Muscle of leg (tissue), 3 donors: ENCODE measurements at regions not wholly inside any gene's neighbourhood (a gene's known extent, or its start where the extent isn't known, plus 50 kb on each side); places are given as distances from the start of the nearest gene placed in this dataset.
A peak's percentile ranks its signal among the peaks of the same experiment; 100 is the strongest.

Experiments used
- DNase-seq: peaks from one replicate; pipeline ENCODE4 v3.0.0; 2013
- H3K27ac ChIP-seq: one replicate; pipeline ENCODE4 v1.5.1; 2013; ENCODE audit warnings: mild to moderate bottlenecking, low read length, control low read depth
- H3K27me3 ChIP-seq: one replicate; pipeline ENCODE4 v1.6.1; 2013; ENCODE audit warnings: low read length; ENCODE audit not compliant: control insufficient read depth, insufficient read depth
- H3K36me3 ChIP-seq: one replicate; pipeline ENCODE4 v1.6.1; 2013; ENCODE audit warnings: low read length; ENCODE audit not compliant: control insufficient read depth, insufficient read depth
- H3K4me1 ChIP-seq: one replicate; pipeline ENCODE4 v1.6.1; 2013; ENCODE audit warnings: low read length; ENCODE audit not compliant: control insufficient read depth, insufficient read depth
- H3K4me3 ChIP-seq: one replicate; pipeline ENCODE4 v1.5.1; 2013; ENCODE audit warnings: low read length, control low read depth
- H3K9me3 ChIP-seq: replicated peaks from 2 replicates; pipeline ENCODE4 v1.6.1; 2013; ENCODE audit warnings: low read depth, low read length; ENCODE audit not compliant: control insufficient read depth
- WGBS: methylation state at CpG from one replicate; pipeline ENCODE4 v1.1.5; 2013; ENCODE audit warnings: missing lambda C conversion rate; ENCODE audit not compliant: insufficient coverage; 5-methylcytosine and 5-hydroxymethylcytosine counted together

DNA sequence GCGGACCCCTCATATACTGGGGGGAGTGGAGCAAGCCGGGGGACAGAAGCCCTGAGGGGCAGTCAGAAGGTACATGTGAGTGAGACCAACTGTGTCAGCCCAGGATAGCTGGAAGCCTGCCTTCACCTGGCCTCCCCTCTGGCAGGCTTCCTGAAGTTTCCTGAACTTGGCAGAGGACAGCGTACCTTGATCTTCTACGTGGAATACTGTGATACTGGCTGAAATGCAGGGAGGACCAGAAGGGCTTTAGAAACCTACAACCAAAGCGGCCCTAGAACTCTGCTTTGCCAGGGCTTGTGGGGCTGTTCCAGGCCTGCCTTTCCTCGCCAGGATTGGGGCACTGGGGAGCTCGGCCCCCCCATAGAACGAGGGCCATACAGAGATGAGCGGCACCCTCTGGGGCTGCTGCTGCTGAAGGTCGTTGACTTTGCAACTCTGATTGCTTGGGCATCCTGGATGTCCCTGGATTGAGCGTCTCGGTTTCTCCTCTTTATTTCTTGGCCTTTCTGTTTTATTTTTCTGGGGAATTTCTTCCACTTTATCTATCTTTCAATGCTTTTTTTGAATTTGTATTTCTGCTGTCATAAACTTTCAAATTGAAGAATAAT is 66.5 kb downstream of the SLC25A47 start:
- H3K36me3 ChIP-seq: no peaks in the 10 kb centered on the region
- 60% methylated on average over 8 of the region's 12 CpGs for WGBS
- peaks cover 29% of the 10 kb centered on the region for H3K4me1 ChIP-seq
- no peak for DNase-seq
- H3K9me3 ChIP-seq: no peaks in the 10 kb centered on the region
- H3K27ac ChIP-seq: no peak overlapping the region
- H3K4me3 ChIP-seq: no peak overlapping the region
- H3K27me3 ChIP-seq: no peaks in the 10 kb centered on the region

DNA sequence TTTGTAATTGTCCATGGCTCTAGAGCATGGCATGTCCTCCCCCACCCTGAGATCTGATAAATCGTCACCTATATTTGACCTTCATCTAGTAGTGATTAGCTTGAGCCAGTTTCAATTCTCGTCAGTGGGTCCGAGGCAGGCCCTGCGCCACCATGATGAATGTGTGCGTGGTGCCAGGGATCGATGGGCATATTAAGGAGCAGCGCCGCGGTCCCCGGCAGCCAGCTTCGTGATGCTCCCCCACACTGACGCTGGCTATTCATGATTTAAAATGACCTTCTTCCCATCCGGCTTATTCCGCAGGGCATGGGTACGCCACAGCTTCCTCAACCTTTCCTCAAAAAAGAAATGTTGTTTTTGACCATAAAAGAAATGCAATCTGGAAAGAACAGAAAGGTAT is 68.0 kb downstream of the SLC25A47 start:
- 93% methylated on average over 10 of the region's 15 CpGs for WGBS
- Histone ChIP-seq H3K9me3 (no peaks in the 10 kb centered on the region), H3K36me3 (no peaks in the 10 kb centered on the region), H3K4me1 (peaks cover 24% of the 10 kb centered on the region), H3K4me3 (no peak overlapping the region), H3K27ac (no peak overlapping the region), H3K27me3 (no peaks in the 10 kb centered on the region)
- no peak for DNase-seq

DNA sequence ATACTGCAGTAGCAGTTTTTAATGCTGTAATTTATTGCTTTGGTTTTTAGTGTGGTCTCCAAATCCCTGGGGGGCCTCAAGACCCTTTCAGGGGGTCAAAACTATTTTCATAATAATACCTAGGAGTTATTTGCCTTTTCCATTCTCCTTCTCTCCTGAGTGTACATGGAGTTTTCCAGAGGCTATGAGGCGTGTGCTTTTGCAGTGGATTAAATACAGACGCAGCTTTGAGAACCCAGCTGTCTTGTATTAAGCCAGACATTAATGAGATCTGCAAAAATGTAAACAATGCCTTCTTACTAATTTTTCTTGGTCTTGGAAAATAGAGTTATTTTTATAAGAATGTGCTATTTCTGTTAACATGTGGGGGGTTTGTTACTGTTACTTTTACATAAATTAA is 68.6 kb downstream of the SLC25A47 start:
- Histone ChIP-seq H3K27me3 (no peaks in the 10 kb centered on the region), H3K9me3 (no peaks in the 10 kb centered on the region), H3K36me3 (no peaks in the 10 kb centered on the region), H3K27ac (no peak overlapping the region), H3K4me1 (peaks cover 29% of the 10 kb centered on the region), H3K4me3 (no peak overlapping the region)
- no CpG with 5 or more reads among the region's 2 CpGs for WGBS
- peak; percentile 63 for DNase-seq

DNA sequence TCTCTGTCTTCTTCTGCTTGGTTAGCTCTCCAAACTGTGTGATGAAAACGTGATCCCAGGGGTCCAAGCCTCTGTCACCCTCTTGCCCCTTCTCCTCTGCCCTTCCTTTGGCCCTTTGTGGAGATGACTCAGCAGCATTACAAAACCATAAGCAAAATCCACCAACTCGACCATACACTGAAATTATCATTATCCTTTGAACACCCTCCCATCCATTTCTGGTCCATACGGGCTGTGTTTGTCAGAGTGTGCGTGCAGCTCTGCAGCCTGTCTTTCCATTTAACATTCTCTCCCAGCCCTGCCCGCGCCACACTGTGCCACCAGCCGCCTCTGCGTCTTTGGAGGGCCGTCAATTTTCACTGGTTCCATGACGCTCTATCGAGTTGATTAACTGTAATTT is 69.2 kb downstream of the SLC25A47 start:
- H3K27ac ChIP-seq: no peak overlapping the region
- no peak overlapping the region for H3K4me3 ChIP-seq
- H3K36me3 ChIP-seq: no peaks in the 10 kb centered on the region
- 63% methylated on average over 4 of the region's 11 CpGs for WGBS
- no peak for DNase-seq
- no peaks in the 10 kb centered on the region for H3K27me3 ChIP-seq
- peaks cover 30% of the 10 kb centered on the region for H3K4me1 ChIP-seq
- no peaks in the 10 kb centered on the region for H3K9me3 ChIP-seq

DNA sequence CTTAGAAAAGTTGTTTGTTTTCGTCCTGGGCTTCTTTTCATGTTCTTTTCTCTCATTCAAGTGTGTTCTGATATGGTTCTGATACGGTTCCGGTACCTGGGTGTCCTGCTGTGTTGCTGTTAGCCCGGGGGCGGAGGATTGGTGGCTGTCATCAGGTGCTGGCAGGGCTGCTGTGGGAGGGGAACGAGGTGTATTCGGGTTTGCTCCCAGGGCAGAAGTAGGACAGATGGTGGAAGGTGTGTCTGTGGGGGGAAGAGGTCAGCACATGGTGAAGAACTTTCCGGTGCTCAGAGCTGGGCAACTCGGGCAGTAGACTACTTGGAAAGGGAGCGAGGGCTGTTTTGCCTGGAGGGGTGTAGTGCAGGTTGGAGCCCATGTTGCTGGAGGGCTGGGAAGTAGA is 70.2 kb downstream of the SLC25A47 start:
- no peak for DNase-seq
- H3K27ac ChIP-seq: no peak overlapping the region
- no peaks in the 10 kb centered on the region for H3K9me3 ChIP-seq
- H3K4me3 ChIP-seq: no peak overlapping the region
- no peaks in the 10 kb centered on the region for H3K36me3 ChIP-seq
- no peaks in the 10 kb centered on the region for H3K27me3 ChIP-seq
- 91% methylated on average over 9 of the region's 10 CpGs for WGBS
- H3K4me1 ChIP-seq: peaks cover 29% of the 10 kb centered on the region

DNA sequence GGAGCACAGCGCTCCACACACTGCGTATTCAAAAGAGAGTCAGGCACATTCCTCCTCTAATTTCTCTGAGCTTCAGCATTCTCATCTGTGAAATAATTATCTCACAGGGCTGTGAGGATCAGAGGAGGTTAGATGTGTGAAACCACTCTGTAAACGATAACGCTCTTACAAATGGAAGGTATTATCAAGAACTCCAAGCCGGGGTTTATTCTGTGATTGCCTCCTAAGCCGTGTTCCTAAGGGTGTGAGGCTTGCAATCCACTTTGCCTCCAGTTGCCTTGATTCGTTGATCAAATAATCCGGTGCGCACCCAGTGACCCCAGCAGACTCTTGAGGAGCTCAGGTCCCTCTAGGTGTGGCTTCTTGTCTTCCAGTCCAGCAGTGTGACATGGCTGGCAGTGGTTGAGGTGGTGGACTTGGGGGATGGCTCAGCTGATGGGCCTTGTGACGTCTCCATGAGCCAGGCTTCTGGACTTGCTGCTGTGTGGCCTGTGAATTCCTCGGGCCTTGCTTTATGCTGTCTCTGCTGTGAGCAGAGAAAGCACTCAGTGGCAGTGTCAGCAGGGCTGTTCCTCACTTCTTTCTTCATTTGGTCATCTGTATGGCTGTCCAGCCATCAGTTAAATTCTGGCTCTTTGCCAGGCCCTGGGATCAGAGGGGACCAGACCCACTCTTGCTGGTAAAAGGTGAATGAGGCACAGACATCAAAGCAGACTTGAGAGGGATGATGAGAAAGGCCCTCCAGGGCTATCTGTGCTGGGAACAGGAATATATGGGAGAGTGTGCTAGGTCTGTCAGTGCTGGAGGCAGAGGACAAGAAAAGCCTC is 71.0 kb downstream of the SLC25A47 start:
- Histone ChIP-seq H3K27me3 (no peaks in the 10 kb centered on the region), H3K27ac (no peak overlapping the region), H3K4me3 (no peak overlapping the region), H3K36me3 (no peaks in the 10 kb centered on the region), H3K4me1 (peaks cover 25% of the 10 kb centered on the region), H3K9me3 (no peaks in the 10 kb centered on the region)
- DNase-seq: no peak
- 92% methylated on average over 9 of the region's 11 CpGs for WGBS

DNA sequence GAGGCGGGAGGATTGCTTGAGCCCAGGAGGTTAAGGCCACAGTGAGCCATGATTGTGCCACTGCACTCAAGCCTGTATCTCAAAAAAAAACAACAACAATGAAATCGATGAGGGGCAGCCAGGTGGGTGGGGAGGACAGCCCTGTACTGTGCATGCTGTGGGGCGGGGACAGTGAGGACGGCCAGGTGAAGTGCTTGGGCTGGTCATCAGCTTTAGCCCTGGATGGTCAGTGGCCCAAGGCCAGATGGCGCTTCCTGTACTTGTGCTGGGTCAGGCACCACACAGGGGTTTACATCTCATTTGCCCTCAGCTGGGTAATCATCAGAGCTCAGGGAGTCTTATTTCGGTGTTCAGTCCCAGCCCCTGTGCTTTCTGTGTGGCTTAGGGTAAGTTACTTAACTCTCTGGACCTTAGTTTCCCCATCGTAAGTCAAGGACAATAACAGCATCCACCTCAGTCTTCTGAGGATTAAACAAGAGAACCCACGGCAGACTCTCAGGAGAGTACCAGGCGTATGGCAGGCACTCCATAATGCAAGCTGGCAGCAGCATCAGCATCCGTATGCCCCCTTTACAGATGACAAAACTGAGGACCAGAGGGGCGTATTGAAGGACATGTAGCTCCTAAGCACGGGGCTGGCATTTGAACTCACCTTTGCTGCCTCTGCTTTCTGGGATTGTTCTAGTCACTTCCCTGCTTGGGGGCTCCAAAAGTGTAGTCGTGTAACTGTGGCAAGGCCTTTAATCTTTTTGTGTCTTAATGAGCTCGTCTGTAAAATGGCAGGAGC is 71.9 kb downstream of the SLC25A47 start:
- Histone ChIP-seq H3K27me3 (no peaks in the 10 kb centered on the region), H3K4me1 (peaks cover 28% of the 10 kb centered on the region), H3K9me3 (no peaks in the 10 kb centered on the region), H3K36me3 (no peaks in the 10 kb centered on the region), H3K4me3 (no peak overlapping the region), H3K27ac (no peak overlapping the region)
- no peak for DNase-seq
- WGBS: 97% methylated on average over 9 of the region's 14 CpGs

DNA sequence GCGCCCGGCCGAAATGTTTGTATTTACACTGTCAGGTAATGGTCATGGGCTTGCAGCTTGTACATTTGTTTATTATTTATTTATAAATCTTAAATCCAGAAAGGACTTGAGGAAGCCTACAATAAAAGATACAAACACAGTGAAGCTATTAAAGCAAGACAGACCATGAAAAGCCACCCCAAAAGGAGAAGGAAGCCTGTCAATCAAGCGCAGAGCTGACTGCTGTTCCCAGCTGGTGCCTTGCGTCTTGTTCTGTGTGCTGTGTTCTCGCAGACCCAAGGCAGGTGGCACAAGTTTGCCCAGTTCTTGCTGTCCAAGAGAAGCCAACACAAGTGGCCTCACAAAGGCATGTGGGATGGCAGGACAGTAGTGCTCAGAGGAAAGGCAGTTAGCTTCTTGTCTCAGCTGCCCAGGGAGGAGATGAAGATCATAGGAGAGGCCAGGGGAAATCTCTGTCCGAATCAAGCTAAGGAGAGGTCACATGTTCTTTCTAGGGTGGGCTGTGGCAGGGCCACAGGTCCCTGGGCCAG is 73.2 kb downstream of the SLC25A47 start:
- peaks cover 29% of the 10 kb centered on the region for H3K4me1 ChIP-seq
- no peaks in the 10 kb centered on the region for H3K27me3 ChIP-seq
- no peaks in the 10 kb centered on the region for H3K9me3 ChIP-seq
- H3K27ac ChIP-seq: peak overlapping the region; percentile 3
- no peak for DNase-seq
- WGBS: 95% methylated on average over 2 of the region's 7 CpGs
- no peaks in the 10 kb centered on the region for H3K36me3 ChIP-seq
- no peak overlapping the region for H3K4me3 ChIP-seq

DNA sequence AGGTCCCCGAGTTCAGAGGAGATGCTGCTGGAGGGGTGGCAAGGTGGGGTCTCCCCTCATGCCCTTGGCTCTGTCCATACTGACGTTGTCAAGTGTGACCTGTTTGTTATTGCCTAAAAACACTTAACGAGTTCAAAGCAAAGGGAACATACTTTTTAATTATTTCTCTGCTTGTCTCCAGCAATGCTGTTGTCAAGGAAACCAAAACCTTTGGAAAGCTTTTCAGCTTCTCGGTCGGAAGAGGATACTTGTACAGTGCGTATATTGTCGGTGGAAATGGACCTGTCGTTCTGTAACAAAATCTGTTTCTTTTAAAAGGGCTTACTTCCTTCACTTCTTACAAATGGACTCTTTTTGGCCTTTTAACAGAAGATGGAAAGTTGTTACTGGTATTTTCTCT is 73.9 kb downstream of the SLC25A47 start:
- peaks cover 33% of the 10 kb centered on the region for H3K4me1 ChIP-seq
- DNase-seq: no peak
- no peaks in the 10 kb centered on the region for H3K9me3 ChIP-seq
- no peaks in the 10 kb centered on the region for H3K36me3 ChIP-seq
- no peaks in the 10 kb centered on the region for H3K27me3 ChIP-seq
- no peak overlapping the region for H3K27ac ChIP-seq
- no peak overlapping the region for H3K4me3 ChIP-seq
- WGBS: 73% methylated on average over 2 of the region's 8 CpGs

DNA sequence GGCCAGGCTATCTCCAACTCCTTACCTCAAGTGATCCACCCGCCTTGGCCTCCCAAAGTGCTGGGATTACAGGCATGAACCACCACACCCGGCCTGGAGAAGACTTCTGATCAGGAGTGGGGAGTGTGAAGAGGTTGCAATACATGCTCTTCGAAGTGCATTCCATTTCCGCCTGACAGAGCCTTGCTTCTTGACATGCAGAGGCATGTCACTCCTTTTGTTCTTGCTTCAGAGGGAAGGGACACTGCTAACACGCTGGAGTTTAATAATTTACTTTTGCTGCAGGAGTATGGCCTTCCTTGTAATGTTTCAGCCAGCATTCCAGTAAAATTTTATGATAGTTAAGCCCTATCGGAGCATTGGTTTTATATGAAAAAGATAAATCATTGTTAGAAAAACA is 74.9 kb downstream of the SLC25A47 start:
- 100% methylated on average over 2 of the region's 6 CpGs for WGBS
- Histone ChIP-seq H3K4me1 (peaks cover 34% of the 10 kb centered on the region), H3K27me3 (no peaks in the 10 kb centered on the region), H3K4me3 (no peak overlapping the region), H3K36me3 (no peaks in the 10 kb centered on the region), H3K9me3 (no peaks in the 10 kb centered on the region), H3K27ac (no peak overlapping the region)
- DNase-seq: no peak
